GM19023 (cell line): ENCODE measurements at regions not wholly inside any gene's neighbourhood (a gene's known extent, or its start where the extent isn't known, plus 50 kb on each side); places are given as distances from the start of the nearest gene placed in this dataset.

Source experiments
- ATAC-seq: cut with Tn5 transposase; IDR thresholded peaks from one replicate; pipeline ENCODE4 v1.9.1; 2021; ENCODE audit warnings: mild to moderate bottlenecking, moderate library complexity; ENCODE audit not compliant: unreplicated experiment

DNA sequence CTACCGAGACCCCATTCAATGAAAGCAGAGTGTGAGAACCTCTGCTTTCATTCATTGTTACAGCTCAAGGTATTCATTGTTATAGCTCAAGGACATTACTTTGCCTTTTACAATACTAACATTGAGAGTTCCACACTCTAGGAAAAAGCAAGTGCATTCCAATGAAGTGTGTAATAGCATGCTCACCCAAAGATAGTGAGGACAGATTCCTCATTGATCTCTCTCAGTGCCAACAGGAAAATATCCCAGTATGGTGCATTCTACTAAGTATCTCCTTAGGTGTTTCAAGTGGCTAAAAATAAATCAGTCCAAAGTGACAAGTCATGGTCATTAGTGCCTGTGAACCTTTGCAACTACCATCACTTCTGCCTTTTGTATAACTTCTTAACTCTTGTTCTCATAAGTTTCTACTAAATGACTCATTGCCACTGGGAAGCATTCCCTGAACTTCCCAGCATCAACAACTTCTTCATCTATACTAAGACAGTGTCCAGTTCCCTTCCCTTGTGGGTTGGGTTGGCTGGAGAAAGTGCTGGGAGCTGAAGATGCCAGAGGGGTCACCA, 140.7 kb upstream of the STXBP5 start:
- no peak for ATAC-seq

- no peak for ATAC-seq
Observed at GRCh38 chr6:147065786-147066185, 138.4 kb upstream of the STXBP5 start.

GRCh38 chr6:147067184-147067583, 137.0 kb upstream of the STXBP5 start:
- ATAC-seq: no peak

- ATAC-seq: no peak
Observed at GRCh38 chr6:147071776-147072175, 132.4 kb upstream of the STXBP5 start.

GRCh38 chr6:147075381-147075780, 128.8 kb upstream of the STXBP5 start:
- no peak for ATAC-seq

DNA sequence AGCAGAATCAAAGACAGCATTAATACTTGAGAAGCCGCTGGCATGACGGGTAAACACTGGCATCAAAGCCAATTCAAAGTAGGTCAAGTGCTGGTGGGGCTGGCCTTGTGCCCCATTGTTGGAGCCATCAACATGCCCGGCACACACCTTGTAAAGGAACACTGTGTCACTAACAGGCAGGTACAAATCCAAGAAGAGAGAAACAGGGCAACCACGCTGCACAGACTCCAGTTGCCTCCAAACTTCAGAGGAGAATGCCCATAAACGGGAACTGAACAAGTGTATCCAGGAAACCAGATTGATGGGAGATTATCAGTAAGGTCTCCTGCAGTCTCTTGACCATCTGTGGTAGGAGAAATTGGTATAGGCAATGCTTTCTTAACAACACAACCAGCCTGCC, 127.0 kb upstream of the STXBP5 start:
- ATAC-seq: no peak

DNA sequence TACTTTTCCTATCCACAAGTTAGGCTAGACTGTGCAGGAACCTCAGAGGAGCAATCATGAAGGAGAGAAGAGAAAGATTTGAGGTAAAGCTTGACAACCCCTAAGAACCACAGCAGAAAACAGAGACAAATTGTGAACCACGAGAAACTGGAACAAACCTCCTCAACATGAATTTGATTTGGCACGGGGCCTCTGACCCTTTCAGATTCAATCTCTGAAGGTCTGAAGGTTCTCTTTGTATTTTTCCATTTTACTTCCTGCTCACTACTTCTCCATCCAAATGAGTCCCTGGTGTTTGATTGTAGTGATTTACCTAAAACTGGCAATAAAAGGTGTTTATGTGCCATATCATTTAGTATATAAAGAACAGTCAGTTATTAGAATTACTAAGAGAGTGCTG, 126.1 kb upstream of the STXBP5 start:
- no peak for ATAC-seq

- no peak for ATAC-seq
Observed at GRCh38 chr6:147078602-147079001, 125.6 kb upstream of the STXBP5 start.

DNA sequence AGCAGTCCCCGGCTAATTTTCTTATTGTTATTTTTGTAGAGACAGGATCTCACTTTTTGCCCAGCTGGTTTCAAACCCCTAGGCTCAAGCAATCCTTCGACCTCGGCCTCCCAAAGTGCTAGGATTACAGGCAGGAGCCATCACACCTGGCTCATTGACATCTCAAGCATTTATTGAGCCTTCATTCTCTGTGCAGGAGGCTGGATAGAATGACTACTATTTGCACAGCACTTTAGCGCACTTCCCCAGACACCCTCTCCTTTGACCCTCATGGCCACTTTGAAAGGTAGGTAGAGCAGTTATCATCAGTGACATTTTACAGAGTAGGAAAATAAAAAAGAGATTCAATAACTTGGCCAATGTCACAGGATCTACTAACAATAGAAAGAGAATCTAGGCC, 124.0 kb upstream of the STXBP5 start:
- ATAC-seq: no peak

- ATAC-seq: no peak
Observed at GRCh38 chr6:147081076-147081609, 123.1 kb upstream of the STXBP5 start.

GRCh38 chr6:147087641-147088040, 116.6 kb upstream of the STXBP5 start:
- ATAC-seq: no peak

DNA sequence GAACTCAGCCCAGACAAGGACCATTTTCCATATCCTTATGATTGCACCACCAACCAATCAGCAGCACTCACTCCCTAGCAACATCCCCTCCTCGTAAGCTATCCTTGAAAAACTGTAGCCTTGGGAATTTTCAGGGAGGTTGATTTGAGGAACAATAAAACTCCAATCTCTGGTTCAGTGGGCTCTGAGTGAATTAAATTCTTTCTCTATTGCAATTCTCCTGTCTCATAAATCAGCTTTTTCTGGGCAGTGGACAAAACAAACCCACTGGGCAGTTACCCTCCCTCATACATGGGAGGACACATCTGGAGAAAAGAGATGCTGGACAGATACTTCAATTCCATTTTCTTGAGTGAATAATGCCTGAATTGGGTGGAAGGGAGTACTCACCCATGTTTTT, 115.4 kb upstream of the STXBP5 start:
- no peak for ATAC-seq

- ATAC-seq: no peak
Observed at GRCh38 chr6:147095316-147095715, 108.9 kb upstream of the STXBP5 start.

DNA sequence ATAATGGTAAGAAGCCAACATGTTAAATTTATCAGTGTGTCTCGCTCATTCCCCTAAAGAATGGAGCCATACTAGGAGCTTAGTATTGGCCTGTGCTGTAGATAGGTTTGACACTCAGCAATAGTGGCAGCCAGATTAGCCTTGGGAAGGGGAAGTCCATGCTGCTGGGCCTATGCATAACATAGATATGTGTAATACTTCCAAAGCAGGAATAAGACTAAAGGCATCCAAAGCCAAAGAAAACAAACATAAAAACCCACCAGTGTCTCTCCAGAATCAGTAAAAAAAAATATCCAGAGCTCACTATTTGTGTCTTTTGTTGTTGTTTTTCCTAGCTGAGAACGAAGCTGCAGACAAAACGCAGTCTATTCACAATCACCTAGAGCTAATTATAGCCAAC, 104.2 kb upstream of the STXBP5 start:
- ATAC-seq: no peak

DNA sequence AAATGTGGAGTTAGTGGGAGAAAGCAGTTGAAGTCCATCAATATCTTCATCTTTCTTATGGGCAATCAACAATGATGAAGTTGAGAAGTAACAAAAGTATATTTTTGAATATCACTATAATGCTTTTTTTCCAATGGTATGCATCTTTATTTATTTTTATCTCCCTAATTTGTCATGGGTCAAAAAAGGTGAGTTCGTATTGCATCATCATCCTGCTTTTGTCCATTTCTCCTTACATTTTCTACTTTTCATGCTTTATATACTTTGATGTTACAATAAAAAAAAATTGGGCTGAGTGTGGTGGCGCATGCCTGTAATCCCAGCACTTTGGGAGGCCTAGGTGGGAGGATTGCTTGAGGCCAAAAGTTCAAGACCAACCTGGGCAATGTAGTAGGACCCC, 101.2 kb upstream of the STXBP5 start:
- ATAC-seq: no peak

GRCh38 chr6:147103694-147104093, 100.5 kb upstream of the STXBP5 start:
- ATAC-seq: no peak

- no peak for ATAC-seq
Observed at GRCh38 chr6:147105786-147106185, 98.4 kb upstream of the STXBP5 start.

- no peak for ATAC-seq
Observed at GRCh38 chr6:147106759-147107401, 97.3 kb upstream of the STXBP5 start.

GRCh38 chr6:147108259-147108910, 95.8 kb upstream of the STXBP5 start:
- ATAC-seq: no peak

DNA sequence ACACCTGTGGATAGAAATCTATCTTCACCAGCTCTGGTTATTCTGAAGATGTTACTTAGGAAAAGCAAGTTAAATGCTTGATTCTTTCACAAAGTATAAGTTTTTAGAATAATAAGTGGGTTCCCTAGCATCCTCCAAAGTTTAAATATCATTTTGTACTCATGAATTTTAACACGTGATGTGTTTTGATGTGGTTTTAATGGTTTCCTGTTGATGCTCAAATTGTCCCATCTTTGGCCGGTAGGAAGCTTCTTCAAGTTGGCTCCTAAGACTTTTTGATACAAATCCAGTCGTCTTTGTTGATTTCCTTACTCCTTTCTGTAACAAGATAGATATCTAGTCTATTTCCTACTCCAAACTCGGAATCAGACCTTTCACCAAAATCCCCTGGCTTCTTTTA, 94.5 kb upstream of the STXBP5 start:
- no peak for ATAC-seq

DNA sequence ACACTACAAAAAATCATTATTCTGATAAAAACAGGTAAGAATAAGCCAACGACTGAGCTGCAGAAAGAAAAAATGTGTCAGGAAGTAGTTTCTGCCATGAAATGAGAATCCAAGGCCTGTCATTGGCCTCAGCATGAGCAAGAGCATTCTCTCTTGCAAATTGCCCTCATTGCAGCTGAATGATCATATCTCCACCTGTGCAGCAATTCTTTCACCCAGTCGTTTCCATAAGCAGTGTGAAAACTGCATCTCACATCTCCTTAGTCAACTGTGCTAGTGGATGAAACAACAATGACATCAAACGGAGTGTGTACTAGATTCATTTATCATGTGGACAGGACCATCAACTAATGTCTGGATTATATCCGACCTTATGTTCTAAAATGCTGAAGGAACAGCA, 88.2 kb upstream of the STXBP5 start:
- no peak for ATAC-seq

DNA sequence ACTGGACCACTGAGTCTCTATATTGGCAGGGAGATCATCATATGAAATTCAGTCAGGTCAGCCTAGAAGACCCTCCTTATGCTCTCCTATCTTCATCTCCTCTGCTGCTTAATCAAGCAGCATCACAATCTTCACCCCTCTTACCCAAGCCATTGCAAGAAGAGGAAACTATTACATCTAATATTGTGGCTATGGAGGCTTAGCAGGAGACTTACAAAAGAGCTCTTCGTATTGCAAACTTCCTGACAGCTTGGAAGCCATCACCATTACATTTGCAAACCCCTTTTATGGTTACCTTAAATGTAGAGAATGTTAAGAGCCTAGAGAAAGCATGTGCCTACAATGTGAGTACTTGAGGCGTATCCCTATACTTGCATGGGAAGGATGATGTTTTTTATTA, 87.2 kb upstream of the STXBP5 start:
- ATAC-seq: no peak
